ENCODE measurements at regions not wholly inside any gene's neighbourhood (a gene's known extent, or its start where the extent isn't known, plus 50 kb on each side); places are given as distances from the start of the nearest gene placed in this dataset.

- TF ChIP-seq EP300 (IDR thresholded peaks at IDR 0.05) (no peak), CTCF (IDR thresholded peaks at IDR 0.05) (no peak), POLR2AphosphoS5 (IDR thresholded peaks at IDR 0.05) (no peak), POLR2A (IDR thresholded peaks at IDR 0.05) (no peak)
Measured at GRCh38 chr10:3846736-3847135, 61.7 kb upstream of the KLF6 start.

Measured in sigmoid colon (tissue), 4 donors.